DND-41 (cell line): ENCODE measurements at regions not wholly inside any gene's neighbourhood (a gene's known extent, or its start where the extent isn't known, plus 50 kb on each side); places are given as distances from the start of the nearest gene placed in this dataset.
"Not testable (repeated sequence)": the region's sequence is repeated elsewhere in the genome, so short reads cannot be mapped to it uniquely, and the experiment has no call there.

Experiments used
- ATAC-seq: fragments of 200-7000 bp; cut with Tn5 transposase; 3 replicates; pipeline ENCODE4 v1.9.1; 2021; ENCODE audit warnings: low read depth; ENCODE audit not compliant: insufficient read depth
- DNase-seq: peaks from one replicate; pipeline ENCODE4 v3.0.0-alpha.2; 2020
- H2AFZ ChIP-seq: 2 replicates; pipeline ENCODE4 v1.6.0; 2012; ENCODE audit warnings: low read depth, low read length
- H3K27ac ChIP-seq: 2 replicates; pipeline ENCODE4 v1.5.1; 2012; ENCODE audit warnings: low read length, inconsistent platforms
- H3K27me3 ChIP-seq: fragments of 200-600 bp; sonication (generic); 2 replicates; pipeline ENCODE4 v1.6.0; 2012; ENCODE audit warnings: low read length, mild to moderate bottlenecking, inconsistent platforms; ENCODE audit not compliant: insufficient read depth, poor library complexity
- H3K36me3 ChIP-seq: 2 replicates; pipeline ENCODE4 v1.5.1; 2012; ENCODE audit warnings: low read length, inconsistent platforms; ENCODE audit not compliant: insufficient read depth
- H3K4me1 ChIP-seq: 2 replicates; pipeline ENCODE4 v1.5.1; 2012; ENCODE audit warnings: mild to moderate bottlenecking, low read length; ENCODE audit not compliant: insufficient read depth
- H3K4me2 ChIP-seq: 2 replicates; pipeline ENCODE4 v1.6.0; 2012; ENCODE audit warnings: mild to moderate bottlenecking, moderate library complexity, low read length, inconsistent platforms; ENCODE audit not compliant: insufficient read depth
- H3K4me3 ChIP-seq, 2 experiments: fragments of 200-600 bp in 1 of 2; shearing (Covaris generic) in 1 of 2; 2 replicates each; pipeline ENCODE4 v1.5.1; 2012 to 2016; ENCODE audit warnings: inconsistent platforms in 2 of 2, low read length in 2 of 2, mild to moderate bottlenecking in 2 of 2, low read depth in 1 of 2, moderate library complexity in 1 of 2
- H3K79me2 ChIP-seq: 2 replicates; pipeline ENCODE4 v1.6.0; 2012; ENCODE audit warnings: low read length, inconsistent platforms; ENCODE audit not compliant: insufficient read depth
- H3K9ac ChIP-seq: 2 replicates; pipeline ENCODE4 v1.6.0; 2012; ENCODE audit warnings: low read depth, mild to moderate bottlenecking, inconsistent platforms, low read length, moderate library complexity
- H3K9me3 ChIP-seq: 2 replicates; pipeline ENCODE4 v1.5.1; 2012; ENCODE audit warnings: low read length, moderate library complexity, mild to moderate bottlenecking, inconsistent platforms; ENCODE audit not compliant: insufficient read depth, severe bottlenecking
- H4K20me1 ChIP-seq: 2 replicates; pipeline ENCODE4 v1.6.0; 2012; ENCODE audit warnings: low read length; ENCODE audit not compliant: insufficient read depth
- EZH2 ChIP-seq: IDR thresholded peaks from 3 replicates; pipeline ENCODE4 v1.6.1; 2012; ENCODE audit warnings: borderline replicate concordance, low read depth, mild to moderate bottlenecking, moderate library complexity, low read length, inconsistent platforms; ENCODE audit not compliant: severe bottlenecking
- TF ChIP-seq, protein P1 (sequence below): IDR thresholded peaks from 2 replicates; pipeline ENCODE4 v1.5.1; 2012; ENCODE audit warnings: borderline replicate concordance, low read length, moderate library complexity, mild to moderate bottlenecking; ENCODE audit not compliant: poor library complexity, severe bottlenecking; ENCODE audit errors: extremely low read depth

DNA sequence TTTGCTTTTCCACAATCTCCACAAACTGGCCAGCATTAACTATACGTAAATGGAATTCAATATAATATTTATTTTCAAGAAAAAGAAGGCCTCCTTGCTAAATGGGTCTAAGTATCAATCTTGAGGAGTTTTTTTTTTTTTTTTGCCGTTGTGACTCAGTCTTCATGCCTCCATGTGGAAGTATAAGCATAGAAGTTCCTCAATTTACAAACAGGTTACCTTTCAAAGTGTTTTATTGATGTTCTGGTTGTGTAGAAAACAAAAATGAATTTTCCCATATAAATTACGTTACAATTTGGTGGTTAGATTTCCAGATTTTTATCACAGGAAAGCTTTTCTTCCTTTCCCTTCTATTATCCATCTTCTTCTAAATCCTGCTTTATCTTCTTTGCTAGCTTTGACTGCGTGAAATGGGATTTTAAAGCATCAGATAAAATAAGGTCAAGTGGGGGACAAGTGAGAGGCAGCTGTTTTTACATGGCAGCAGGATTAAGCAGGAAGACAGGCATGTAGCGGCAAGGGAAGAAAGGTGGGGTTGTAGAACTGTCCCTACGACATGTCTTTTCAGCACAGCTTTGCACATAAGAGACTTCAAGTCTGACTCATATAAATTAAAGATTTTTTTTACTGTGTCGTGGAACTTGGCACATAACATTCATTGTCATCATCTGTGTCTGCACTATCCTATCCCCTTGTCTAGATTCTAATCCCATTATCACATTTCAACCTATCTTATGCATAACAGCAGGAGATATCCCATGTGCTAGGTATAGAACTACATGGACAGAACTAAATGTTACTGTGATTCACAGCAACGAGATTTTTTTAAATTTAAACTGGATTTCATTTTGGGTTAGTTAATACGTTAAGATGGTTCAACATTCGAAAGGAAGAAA is 135.3 kb upstream of the FAM3C start:
- no peaks in the 10 kb centered on the region for H3K9me3 ChIP-seq
- H3K27me3 ChIP-seq: peaks cover 6% of the 10 kb centered on the region
- no peak overlapping the region for H3K4me3 ChIP-seq
- TF ChIP-seq, protein P1, sequence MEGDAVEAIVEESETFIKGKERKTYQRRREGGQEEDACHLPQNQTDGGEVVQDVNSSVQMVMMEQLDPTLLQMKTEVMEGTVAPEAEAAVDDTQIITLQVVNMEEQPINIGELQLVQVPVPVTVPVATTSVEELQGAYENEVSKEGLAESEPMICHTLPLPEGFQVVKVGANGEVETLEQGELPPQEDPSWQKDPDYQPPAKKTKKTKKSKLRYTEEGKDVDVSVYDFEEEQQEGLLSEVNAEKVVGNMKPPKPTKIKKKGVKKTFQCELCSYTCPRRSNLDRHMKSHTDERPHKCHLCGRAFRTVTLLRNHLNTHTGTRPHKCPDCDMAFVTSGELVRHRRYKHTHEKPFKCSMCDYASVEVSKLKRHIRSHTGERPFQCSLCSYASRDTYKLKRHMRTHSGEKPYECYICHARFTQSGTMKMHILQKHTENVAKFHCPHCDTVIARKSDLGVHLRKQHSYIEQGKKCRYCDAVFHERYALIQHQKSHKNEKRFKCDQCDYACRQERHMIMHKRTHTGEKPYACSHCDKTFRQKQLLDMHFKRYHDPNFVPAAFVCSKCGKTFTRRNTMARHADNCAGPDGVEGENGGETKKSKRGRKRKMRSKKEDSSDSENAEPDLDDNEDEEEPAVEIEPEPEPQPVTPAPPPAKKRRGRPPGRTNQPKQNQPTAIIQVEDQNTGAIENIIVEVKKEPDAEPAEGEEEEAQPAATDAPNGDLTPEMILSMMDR: no peak
- no peak for TF ChIP-seq EZH2
- DNase-seq (no peak), ATAC-seq (no peak)
- no peak overlapping the region for H2AFZ ChIP-seq
- H3K4me1 ChIP-seq: no peaks in the 10 kb centered on the region
- no peak overlapping the region for H3K9ac ChIP-seq
- H3K4me2 ChIP-seq: no peak overlapping the region
- no peaks in the 10 kb centered on the region for H4K20me1 ChIP-seq
- no peaks in the 10 kb centered on the region for H3K79me2 ChIP-seq
- H3K36me3 ChIP-seq: no peaks in the 10 kb centered on the region
- H3K27ac ChIP-seq: no peak overlapping the region

DNA sequence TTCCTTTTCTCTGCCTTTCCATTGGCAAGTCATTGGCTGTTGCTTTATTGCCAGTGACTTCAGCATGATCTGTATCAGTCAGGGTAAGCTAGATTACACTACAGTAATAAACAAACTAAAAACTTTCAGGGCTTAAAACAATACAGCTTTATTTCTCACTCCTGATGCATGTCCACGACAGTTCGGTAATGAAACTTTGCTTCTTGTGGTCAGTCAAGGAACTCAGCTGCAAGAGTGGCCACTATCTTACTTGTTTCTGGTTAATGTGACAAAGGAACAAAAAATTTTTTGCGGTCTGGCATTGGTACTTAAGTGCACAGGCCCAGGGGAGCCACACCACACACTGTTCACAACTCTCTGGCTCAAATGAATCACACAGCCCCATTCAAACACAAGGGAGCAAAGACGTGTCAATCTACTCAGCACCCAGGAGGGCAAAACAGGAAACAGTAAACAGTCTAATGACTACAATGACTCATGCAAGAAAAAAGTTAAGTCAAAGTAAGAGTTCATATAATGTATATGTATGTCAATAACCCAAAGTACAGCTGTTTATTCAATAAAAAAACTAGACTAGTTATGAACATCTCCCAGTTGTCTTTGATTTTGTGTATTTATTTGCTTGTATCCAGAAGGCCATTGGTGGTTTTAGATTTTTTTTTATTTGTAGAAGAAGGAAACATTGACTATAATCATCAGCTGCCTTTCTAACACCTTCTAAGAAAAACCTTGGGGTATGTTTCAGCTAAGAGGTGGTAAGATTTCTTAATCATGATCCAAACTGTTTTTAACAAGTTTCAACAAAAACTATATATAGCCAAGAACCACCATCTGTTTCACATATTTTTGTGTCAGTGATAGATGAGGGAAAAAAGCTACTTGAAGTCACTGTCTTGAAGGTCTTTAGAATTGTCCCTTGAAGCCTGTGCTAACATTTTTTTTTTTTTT is 134.4 kb upstream of the FAM3C start:
- Histone ChIP-seq H4K20me1 (no peaks in the 10 kb centered on the region), H3K79me2 (no peaks in the 10 kb centered on the region), H3K9ac (no peak overlapping the region), H3K27me3 (peaks cover 6% of the 10 kb centered on the region), H3K4me2 (no peak overlapping the region), H3K27ac (no peak overlapping the region), H3K9me3 (no peaks in the 10 kb centered on the region), H3K4me3 (no peak overlapping the region), H2AFZ (no peak overlapping the region), H3K4me1 (no peaks in the 10 kb centered on the region), H3K36me3 (no peaks in the 10 kb centered on the region)
- ATAC-seq (no peak), DNase-seq (no peak)
- TF ChIP-seq, protein P1: no peak
- TF ChIP-seq EZH2: no peak

DNA sequence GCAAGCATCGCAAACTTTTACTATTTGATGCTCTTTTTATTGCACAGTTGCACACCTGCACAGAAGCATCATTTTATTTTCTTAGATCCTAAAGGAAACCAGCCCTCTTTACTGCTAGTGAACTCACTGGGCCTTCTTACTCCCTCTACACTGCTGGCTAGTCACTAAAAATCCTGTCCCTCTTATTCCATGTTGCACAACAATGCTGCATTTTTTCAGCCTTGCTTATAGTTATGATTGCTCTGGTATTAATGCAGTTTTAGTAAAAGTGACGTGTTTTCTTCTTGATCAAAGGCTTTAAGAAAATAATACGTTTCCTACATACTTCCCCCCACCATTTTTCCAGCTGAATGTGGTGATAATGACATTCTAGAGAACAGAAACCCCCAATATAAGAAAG is 132.9 kb upstream of the FAM3C start:
- ATAC-seq (no peak), DNase-seq (no peak)
- H3K4me3 ChIP-seq: no peak overlapping the region
- H3K27me3 ChIP-seq: peaks cover 9% of the 10 kb centered on the region
- TF ChIP-seq EZH2: no peak
- no peaks in the 10 kb centered on the region for H3K36me3 ChIP-seq
- H3K4me2 ChIP-seq: no peak overlapping the region
- no peaks in the 10 kb centered on the region for H4K20me1 ChIP-seq
- H3K9me3 ChIP-seq: no peaks in the 10 kb centered on the region
- H2AFZ ChIP-seq: no peak overlapping the region
- no peak overlapping the region for H3K27ac ChIP-seq
- H3K9ac ChIP-seq: no peak overlapping the region
- H3K4me1 ChIP-seq: no peaks in the 10 kb centered on the region
- no peaks in the 10 kb centered on the region for H3K79me2 ChIP-seq

DNA sequence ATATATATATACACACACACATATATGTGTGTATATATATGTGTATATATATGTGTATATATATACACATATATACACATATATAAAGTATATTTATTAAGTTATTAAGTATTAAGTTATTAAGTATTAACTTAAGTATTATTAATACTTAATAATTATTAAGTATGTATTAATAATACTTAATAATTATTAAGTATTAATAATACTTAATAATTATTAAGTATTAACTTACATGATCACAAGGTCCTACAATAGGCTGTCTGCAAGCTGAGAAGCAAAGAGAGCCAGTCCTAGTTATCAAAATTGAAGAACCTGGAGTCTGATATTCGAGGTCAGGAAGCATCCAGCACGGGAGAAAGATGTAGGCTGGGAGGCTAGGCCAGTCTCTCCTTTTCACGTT is 130.1 kb upstream of the FAM3C start:
- H2AFZ ChIP-seq, H3K4me3 ChIP-seq, H4K20me1 ChIP-seq, DNase-seq, H3K9ac ChIP-seq, ATAC-seq, H3K27me3 ChIP-seq, H3K4me1 ChIP-seq, H3K79me2 ChIP-seq, H3K9me3 ChIP-seq, H3K4me2 ChIP-seq, H3K36me3 ChIP-seq, H3K27ac ChIP-seq: not testable (repeated sequence)
